OCI-LY1 (cell line): ENCODE measurements at regions not wholly inside any gene's neighbourhood (a gene's known extent, or its start where the extent isn't known, plus 50 kb on each side); places are given as distances from the start of the nearest gene placed in this dataset.

Source experiments
- H2AFZ ChIP-seq: fragments of 200-600 bp; sonication (generic), shearing (Covaris generic); 2 replicates; pipeline ENCODE4 v1.6.0; 2014; ENCODE audit warnings: antibody characterized with exemption, mild to moderate bottlenecking, low read length
- H3F3A ChIP-seq: fragments of 200-600 bp; sonication (generic), shearing (Covaris generic); 2 replicates; pipeline ENCODE4 v1.6.0; 2014; ENCODE audit warnings: mild to moderate bottlenecking, antibody characterized with exemption, low read length, moderate library complexity; ENCODE audit not compliant: insufficient read depth
- H3K27ac ChIP-seq: fragments of 200-600 bp; sonication (generic); 2 replicates; pipeline ENCODE4 v1.5.1; 2014; ENCODE audit warnings: low read length, mixed run types, mild to moderate bottlenecking, low read depth; ENCODE audit not compliant: poor library complexity, severe bottlenecking
- H3K27me3 ChIP-seq: fragments of 200-600 bp; sonication (generic); 2 replicates; pipeline ENCODE4 v1.6.0; 2014; ENCODE audit warnings: antibody characterized with exemption, mild to moderate bottlenecking, low read length, moderate library complexity; ENCODE audit not compliant: insufficient read depth
- H3K36me3 ChIP-seq: fragments of 200-600 bp; sonication (generic); 2 replicates; pipeline ENCODE4 v1.6.1; 2014; ENCODE audit warnings: mild to moderate bottlenecking, antibody characterized with exemption, low read length, moderate library complexity, mixed read lengths; ENCODE audit not compliant: insufficient read depth
- H3K4me1 ChIP-seq: fragments of 200-600 bp; sonication (generic); 2 replicates; pipeline ENCODE4 v1.5.1; 2014; ENCODE audit warnings: mild to moderate bottlenecking, low read length, moderate library complexity; ENCODE audit not compliant: insufficient read depth, severe bottlenecking
- H3K4me2 ChIP-seq: fragments of 200-600 bp; sonication (generic), shearing (Covaris generic); 2 replicates; pipeline ENCODE4 v1.6.1; 2014; ENCODE audit warnings: low read length
- H3K4me3 ChIP-seq: fragments of 200-600 bp; sonication (generic); 2 replicates; pipeline ENCODE4 v1.5.1; 2014; ENCODE audit warnings: low read length, low read depth, mild to moderate bottlenecking, mixed read lengths; ENCODE audit not compliant: poor library complexity, severe bottlenecking
- H3K79me2 ChIP-seq: fragments of 200-600 bp; shearing (Covaris generic); 2 replicates; pipeline ENCODE4 v1.6.1; 2016; ENCODE audit warnings: mixed run types, low read length, mixed read lengths; ENCODE audit not compliant: insufficient read depth
- H3K9ac ChIP-seq: fragments of 200-600 bp; sonication (generic), shearing (Covaris generic); 2 replicates; pipeline ENCODE4 v1.6.1; 2014; ENCODE audit warnings: mild to moderate bottlenecking, low read length, mixed read lengths
- H3K9me2 ChIP-seq: fragments of 200-600 bp; sonication (generic), shearing (Covaris generic); 2 replicates; pipeline ENCODE4 v1.6.1; 2014; ENCODE audit warnings: low read depth, mild to moderate bottlenecking, low read length, mixed read lengths
- H3K9me3 ChIP-seq: fragments of 200-600 bp; shearing (Covaris generic); 2 replicates; pipeline ENCODE4 v1.6.1; 2014; ENCODE audit warnings: low read length, mixed read lengths
- H4K20me1 ChIP-seq: fragments of 200-600 bp; sonication (generic), shearing (Covaris generic); 2 replicates; pipeline ENCODE4 v1.6.0; 2016; ENCODE audit warnings: mild to moderate bottlenecking, low read length; ENCODE audit not compliant: insufficient read depth
- CTCF ChIP-seq: fragments of 200-600 bp; sonication (generic), shearing (Covaris generic); IDR thresholded peaks from 2 replicates; pipeline ENCODE4 v1.5.1; 2017; ENCODE audit warnings: mild to moderate bottlenecking, antibody characterized with exemption, low read length, moderate library complexity, mixed read lengths
- EZH2 ChIP-seq: fragments of 200-600 bp; sonication (generic), shearing (Covaris generic); IDR thresholded peaks from 2 replicates; pipeline ENCODE4 v1.8.0; 2017; ENCODE audit warnings: borderline replicate concordance, mixed run types, mild to moderate bottlenecking, antibody characterized with exemption, low read length, moderate library complexity, mixed read lengths

- H3K9me3 ChIP-seq: no peaks in the 10 kb centered on the region
- H4K20me1 ChIP-seq: no peaks in the 10 kb centered on the region
- no peak for TF ChIP-seq CTCF
- TF ChIP-seq EZH2: no peak
- no peak overlapping the region for H3K4me3 ChIP-seq
- no peak overlapping the region for H3K27ac ChIP-seq
- no peak overlapping the region for H2AFZ ChIP-seq
- no peaks in the 10 kb centered on the region for H3K9me2 ChIP-seq
- no peaks in the 10 kb centered on the region for H3K27me3 ChIP-seq
- no peaks in the 10 kb centered on the region for H3F3A ChIP-seq
- H3K4me2 ChIP-seq: no peak overlapping the region
- no peaks in the 10 kb centered on the region for H3K36me3 ChIP-seq
- H3K79me2 ChIP-seq: no peaks in the 10 kb centered on the region
- peaks cover 21% of the 10 kb centered on the region for H3K4me1 ChIP-seq
- H3K9ac ChIP-seq: no peak overlapping the region
Measured at GRCh38 chr5:135137146-135137915, 103.3 kb upstream of the PITX1 start.

GRCh38 chr5:135136546-135136945 is 102.5 kb upstream of the PITX1 start:
- peaks cover 21% of the 10 kb centered on the region for H3K4me1 ChIP-seq
- no peak overlapping the region for H3K27ac ChIP-seq
- H3K79me2 ChIP-seq: no peaks in the 10 kb centered on the region
- no peaks in the 10 kb centered on the region for H3K27me3 ChIP-seq
- no peaks in the 10 kb centered on the region for H3K36me3 ChIP-seq
- H3K4me3 ChIP-seq: no peak overlapping the region
- no peaks in the 10 kb centered on the region for H3K9me2 ChIP-seq
- H2AFZ ChIP-seq: no peak overlapping the region
- H3K9ac ChIP-seq: no peak overlapping the region
- no peaks in the 10 kb centered on the region for H3F3A ChIP-seq
- H3K9me3 ChIP-seq: no peaks in the 10 kb centered on the region
- no peak overlapping the region for H3K4me2 ChIP-seq
- H4K20me1 ChIP-seq: no peaks in the 10 kb centered on the region
- TF ChIP-seq CTCF: no peak
- TF ChIP-seq EZH2: no peak

GRCh38 chr5:135135530-135136226 is 101.7 kb upstream of the PITX1 start:
- Histone ChIP-seq H2AFZ (no peak overlapping the region), H4K20me1 (no peaks in the 10 kb centered on the region), H3K4me2 (no peak overlapping the region), H3K9ac (no peak overlapping the region), H3K27ac (no peak overlapping the region), H3K9me3 (no peaks in the 10 kb centered on the region), H3K27me3 (no peaks in the 10 kb centered on the region), H3K79me2 (no peaks in the 10 kb centered on the region), H3K4me3 (no peak overlapping the region), H3K9me2 (no peaks in the 10 kb centered on the region), H3K36me3 (no peaks in the 10 kb centered on the region), H3F3A (no peaks in the 10 kb centered on the region), H3K4me1 (peaks cover 17% of the 10 kb centered on the region)
- no peak for TF ChIP-seq EZH2
- no peak for TF ChIP-seq CTCF
